Inferior parietal cortex (tissue), 1 donor: ENCODE measurements at regions not wholly inside any gene's neighbourhood (a gene's known extent, or its start where the extent isn't known, plus 50 kb on each side); places are given as distances from the start of the nearest gene placed in this dataset.
"Not testable (repeated sequence)": the region's sequence is repeated elsewhere in the genome, so short reads cannot be mapped to it uniquely, and the experiment has no call there.

Experiments
- DNase-seq: peaks from one replicate; pipeline ENCODE4 v3.0.0-alpha.2; 2016; ENCODE audit errors: extremely low spot score

- no peak for DNase-seq
Observed at GRCh38 chr4:23091711-23092110, 399.0 kb downstream of the GBA3 start.

- no peak for DNase-seq
Observed at GRCh38 chr4:23085249-23085568, 392.5 kb downstream of the GBA3 start.

GRCh38 chr4:23084559-23085248, 392.0 kb downstream of the GBA3 start:
- no peak for DNase-seq

GRCh38 chr4:23083391-23083790, 390.7 kb downstream of the GBA3 start:
- DNase-seq: no peak

GRCh38 chr4:23080171-23080570, 387.4 kb downstream of the GBA3 start:
- not testable (repeated sequence) for DNase-seq

GRCh38 chr4:23070848-23071570, 378.3 kb downstream of the GBA3 start:
- no peak for DNase-seq

- DNase-seq: no peak
Observed at GRCh38 chr4:23068756-23069155, 376.0 kb downstream of the GBA3 start.

GRCh38 chr4:23068287-23068686, 375.6 kb downstream of the GBA3 start:
- no peak for DNase-seq

- DNase-seq: no peak
Observed at GRCh38 chr4:23062188-23062587, 369.5 kb downstream of the GBA3 start.

GRCh38 chr4:23061431-23061830, 368.7 kb downstream of the GBA3 start:
- no peak for DNase-seq

GRCh38 chr4:23060776-23061175, 368.0 kb downstream of the GBA3 start:
- no peak for DNase-seq

GRCh38 chr4:23058165-23058776, 365.5 kb downstream of the GBA3 start:
- DNase-seq: no peak

- DNase-seq: no peak
Observed at GRCh38 chr4:23041501-23041900, 348.8 kb downstream of the GBA3 start.

- DNase-seq: no peak
Observed at GRCh38 chr4:23040539-23040938, 347.8 kb downstream of the GBA3 start.

GRCh38 chr4:23039818-23040217, 347.1 kb downstream of the GBA3 start:
- no peak for DNase-seq

- DNase-seq: no peak
Observed at GRCh38 chr4:23038626-23039491, 346.1 kb downstream of the GBA3 start.

GRCh38 chr4:23036921-23037495, 344.3 kb downstream of the GBA3 start:
- no peak for DNase-seq

- no peak for DNase-seq
Observed at GRCh38 chr4:23036503-23036902, 343.8 kb downstream of the GBA3 start.

GRCh38 chr4:23035521-23036056, 342.9 kb downstream of the GBA3 start:
- DNase-seq: no peak

GRCh38 chr4:23034731-23035130, 342.0 kb downstream of the GBA3 start:
- no peak for DNase-seq

GRCh38 chr4:23033796-23034195, 341.1 kb downstream of the GBA3 start:
- no peak for DNase-seq

- DNase-seq: no peak
Observed at GRCh38 chr4:23028875-23029274, 336.1 kb downstream of the GBA3 start.
